GM10266 (cell line): ENCODE measurements at regions not wholly inside any gene's neighbourhood (a gene's known extent, or its start where the extent isn't known, plus 50 kb on each side); places are given as distances from the start of the nearest gene placed in this dataset.
"Not testable (repeated sequence)": the region's sequence is repeated elsewhere in the genome, so short reads cannot be mapped to it uniquely, and the experiment has no call there.

Experiments used
- DNase-seq: peaks from one replicate; pipeline ENCODE4 v3.0.0; 2012; ENCODE audit errors: extremely low spot score
- CTCF ChIP-seq: IDR thresholded peaks from 2 replicates; pipeline ENCODE4 v1.5.1; 2012; ENCODE audit warnings: mild to moderate bottlenecking, low read depth; ENCODE audit not compliant: control insufficient read depth, insufficient read depth; ENCODE audit errors: missing control alignments

GRCh38 chr10:53453196-53453595, 680.6 kb upstream of the MBL2 start:
- TF ChIP-seq CTCF = no peak
- no peak for DNase-seq

GRCh38 chr10:53447576-53447975, 675.0 kb upstream of the MBL2 start:
- TF ChIP-seq CTCF = no peak

GRCh38 chr10:53441843-53442242, 669.3 kb upstream of the MBL2 start:
- TF ChIP-seq CTCF = no peak

More at GRCh38 chr10:53447576-53447975, 675.0 kb upstream of the MBL2 start:
- DNase-seq = no peak

GRCh38 chr10:53440601-53441000, 668.0 kb upstream of the MBL2 start:
- no peak for TF ChIP-seq CTCF
- DNase-seq = no peak

More at GRCh38 chr10:53441843-53442242, 669.3 kb upstream of the MBL2 start:
- DNase-seq = no peak

- DNase-seq = not testable (repeated sequence)
Observed at GRCh38 chr10:53439075-53439474, 666.5 kb upstream of the MBL2 start.

GRCh38 chr10:53434413-53434812, 661.8 kb upstream of the MBL2 start:
- TF ChIP-seq CTCF = no peak
- no peak for DNase-seq

GRCh38 chr10:53432035-53432434, 659.5 kb upstream of the MBL2 start:
- DNase-seq = no peak
- no peak for TF ChIP-seq CTCF

GRCh38 chr10:53430974-53431373, 658.4 kb upstream of the MBL2 start:
- no peak for DNase-seq
- TF ChIP-seq CTCF = no peak
